Omental fat pad (tissue), 3 donors: ENCODE measurements at regions not wholly inside any gene's neighbourhood (a gene's known extent, or its start where the extent isn't known, plus 50 kb on each side); places are given as distances from the start of the nearest gene placed in this dataset.

Source experiments
- ATAC-seq: fragments of 150-250 bp; one replicate; pipeline ENCODE4 v1.9.1; 2016; ENCODE audit warnings: mild to moderate bottlenecking, moderate library complexity; ENCODE audit not compliant: low FRiP score
- DNase-seq: peaks from one replicate; pipeline ENCODE4 v3.0.0-alpha.2; 2019; ENCODE audit warnings: low spot score
- CTCF ChIP-seq, 3 donors: fragments of 450-650 bp; IDR thresholded peaks; one replicate each; pipeline ENCODE4 v1.5.1; 2016 to 2017; ENCODE audit warnings: antibody characterized with exemption in 3 of 3, mild to moderate bottlenecking in 3 of 3, moderate library complexity in 2 of 3

GRCh38 chr1:30340934-30341333 lies 382.5 kb downstream of the MATN1 start:
- DNase-seq, result no peak
- ATAC-seq, result no peak
- TF ChIP-seq CTCF (IDR thresholded peaks at IDR 0.05), result no peak

GRCh38 chr1:30339866-30340265 lies 383.5 kb downstream of the MATN1 start:
- DNase-seq, result no peak
- no peak for TF ChIP-seq CTCF (IDR thresholded peaks at IDR 0.05)
- no peak for ATAC-seq

GRCh38 chr1:30338765-30339164 lies 384.6 kb downstream of the MATN1 start:
- no peak for DNase-seq
- ATAC-seq, result no peak
- TF ChIP-seq CTCF (IDR thresholded peaks at IDR 0.05), result no peak

GRCh38 chr1:30337324-30337620 lies 386.1 kb downstream of the MATN1 start:
- no peak for DNase-seq
- TF ChIP-seq CTCF (IDR thresholded peaks at IDR 0.05), result no peak
- ATAC-seq, result no peak

GRCh38 chr1:30336550-30337323 lies 386.6 kb downstream of the MATN1 start:
- DNase-seq (no peak), ATAC-seq (no peak)
- TF ChIP-seq CTCF (IDR thresholded peaks at IDR 0.05), result no peak

GRCh38 chr1:30335997-30336390 lies 387.4 kb downstream of the MATN1 start:
- no peak for DNase-seq
- TF ChIP-seq CTCF (IDR thresholded peaks at IDR 0.05), result no peak
- no peak for ATAC-seq

GRCh38 chr1:30335389-30335996 lies 387.9 kb downstream of the MATN1 start:
- ATAC-seq (no peak), DNase-seq (no peak)
- TF ChIP-seq CTCF (IDR thresholded peaks at IDR 0.05), result no peak
